Hippocampal formation (tissue), 2 donors: ENCODE measurements at regions not wholly inside any gene's neighbourhood (a gene's known extent, or its start where the extent isn't known, plus 50 kb on each side); places are given as distances from the start of the nearest gene placed in this dataset.

Experiments
- DNase-seq, 2 donors: peaks; one replicate each; lab custom pipeline; 2025; lab: John Stamatoyannopoulos, UW

DNA sequence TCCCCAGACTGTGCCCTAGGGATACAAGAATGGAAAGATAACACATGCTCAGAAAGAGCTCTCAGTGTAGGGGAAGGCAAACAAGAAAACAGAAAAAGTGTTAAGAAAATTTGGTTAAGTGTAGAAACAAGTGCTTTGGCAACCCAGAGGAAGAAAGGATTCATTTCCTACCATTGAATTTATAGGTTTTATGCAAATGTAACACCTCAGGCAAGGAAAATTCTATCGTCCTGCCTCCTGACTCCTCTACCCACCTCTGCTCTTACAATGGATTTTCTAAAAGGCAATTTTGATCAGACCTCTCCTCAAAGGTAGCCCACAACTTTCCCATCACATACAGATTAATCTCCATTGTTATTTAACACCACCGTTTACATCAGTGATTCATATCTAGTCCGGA lies 298.7 kb downstream of the RFC3 start:
- DNase-seq = no peak

DNA sequence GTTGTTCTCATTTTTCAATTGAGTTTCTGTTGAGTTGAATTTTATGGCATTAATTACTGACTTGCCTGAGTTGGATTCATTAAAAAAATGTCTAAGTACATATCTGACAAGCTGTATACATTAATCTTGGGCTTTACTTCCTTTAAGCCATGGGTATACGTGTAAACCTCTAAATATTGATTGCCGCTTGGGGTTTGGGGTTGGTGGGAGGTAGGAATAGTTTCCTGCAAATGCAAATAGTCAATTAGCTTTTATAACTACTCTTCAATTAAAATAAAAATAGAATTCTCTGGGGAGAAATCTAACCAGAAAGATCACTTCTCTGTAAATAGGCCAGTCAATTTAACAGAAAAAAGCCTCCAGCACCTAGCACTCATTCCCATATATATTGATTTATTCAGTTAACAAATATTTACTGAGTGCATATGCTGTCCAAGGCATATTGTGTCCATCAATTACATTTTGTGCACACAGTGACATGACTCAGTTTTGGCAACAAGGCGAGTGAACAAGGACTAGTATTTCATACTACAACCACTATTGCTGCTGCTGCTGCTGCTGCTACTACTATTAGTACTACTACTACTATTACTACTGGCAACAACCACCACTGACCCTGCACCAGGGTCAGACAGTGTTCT lies 306.8 kb downstream of the RFC3 start:
- no peak for DNase-seq

- DNase-seq = no peak
These were observed 309.6 kb downstream of the RFC3 start for GRCh38 chr13:34127523-34127922.

GRCh38 chr13:34128661-34129060 lies 310.7 kb downstream of the RFC3 start:
- DNase-seq = no peak

DNA sequence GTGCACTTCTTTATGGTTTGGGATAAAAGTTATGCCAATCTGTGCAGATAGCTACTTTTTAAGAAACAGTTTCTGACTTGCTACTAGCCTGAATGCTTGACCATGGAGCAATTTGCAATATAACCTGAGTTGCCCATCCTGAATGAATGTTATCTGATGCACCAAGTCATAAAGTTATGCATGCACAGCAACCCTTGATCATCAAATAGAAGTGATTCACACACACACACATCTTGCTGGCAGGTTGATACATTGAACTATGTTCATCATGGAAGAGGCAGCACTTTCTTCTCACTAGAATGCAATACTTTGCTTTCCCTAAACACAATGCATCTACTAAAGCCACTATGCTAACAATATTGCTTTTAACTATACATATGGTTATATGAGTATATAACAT lies 311.5 kb downstream of the RFC3 start:
- DNase-seq = no peak

DNA sequence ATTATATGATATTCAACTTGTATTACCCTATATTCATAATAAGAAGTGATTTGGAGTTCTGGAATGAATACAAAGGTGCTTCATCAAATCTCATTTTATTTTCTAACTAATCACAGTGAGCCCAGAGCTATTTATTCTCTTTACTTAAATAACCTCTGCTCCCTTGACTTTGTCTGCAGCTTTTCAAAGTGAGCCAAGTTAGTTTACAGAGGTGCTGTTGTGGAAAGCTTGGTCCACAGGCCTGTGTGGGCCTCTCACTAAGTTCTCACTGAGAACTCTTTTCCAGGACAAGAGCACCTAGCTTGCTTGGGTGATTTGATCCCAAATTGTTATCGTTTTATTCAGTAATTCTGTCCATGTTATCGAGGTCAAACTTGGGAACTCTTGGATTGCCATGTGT lies 319.3 kb downstream of the RFC3 start:
- DNase-seq = no peak

DNA sequence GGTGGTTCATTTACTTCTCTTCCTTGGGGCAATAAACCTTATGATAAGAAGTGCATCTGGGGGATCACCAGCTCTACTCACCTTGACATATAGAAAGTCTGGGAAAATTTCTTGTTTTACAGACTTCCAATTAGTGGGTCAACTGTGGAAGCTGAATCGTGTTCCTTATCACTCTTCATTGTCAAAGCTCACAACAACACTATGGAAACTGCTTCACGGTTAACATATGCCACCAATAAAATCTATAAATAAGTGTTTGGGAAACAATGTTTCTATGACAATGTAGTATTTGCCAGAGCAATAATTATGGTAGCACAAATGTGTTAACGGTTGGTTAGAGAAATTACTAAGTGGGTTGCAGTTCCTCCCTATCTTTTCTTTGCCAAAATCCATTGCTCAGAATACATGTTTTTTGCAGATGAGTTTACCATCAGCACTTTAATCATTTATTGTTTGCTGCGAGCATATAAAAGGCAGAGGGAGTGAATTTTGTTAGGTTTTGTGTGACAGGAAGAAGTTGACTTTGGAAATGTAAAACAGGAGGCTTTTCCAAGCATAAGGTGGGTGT lies 321.8 kb downstream of the RFC3 start:
- DNase-seq = no peak

GRCh38 chr13:34143637-34144036 lies 325.7 kb downstream of the RFC3 start:
- DNase-seq = no peak

- no peak for DNase-seq
These were observed 326.2 kb downstream of the RFC3 start for GRCh38 chr13:34144142-34144541.

DNA sequence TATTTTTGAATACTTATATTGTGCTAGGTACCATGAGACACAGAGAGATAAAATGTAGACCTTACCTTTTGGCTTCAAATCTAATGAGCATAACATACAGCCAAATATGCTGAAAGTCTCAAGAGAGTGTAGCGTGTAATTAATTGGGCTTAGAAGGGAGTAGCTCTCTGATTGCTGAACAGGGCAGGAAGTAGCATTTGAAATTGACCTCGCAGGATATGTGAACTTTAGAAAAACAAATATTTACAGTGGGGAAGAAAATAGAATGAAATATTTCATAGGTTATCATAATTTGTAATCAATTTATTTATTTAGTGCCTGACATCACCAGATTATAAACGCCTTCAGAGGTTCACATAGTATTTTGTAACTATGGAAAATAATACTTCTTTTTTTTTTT lies 327.1 kb downstream of the RFC3 start:
- no peak for DNase-seq

DNA sequence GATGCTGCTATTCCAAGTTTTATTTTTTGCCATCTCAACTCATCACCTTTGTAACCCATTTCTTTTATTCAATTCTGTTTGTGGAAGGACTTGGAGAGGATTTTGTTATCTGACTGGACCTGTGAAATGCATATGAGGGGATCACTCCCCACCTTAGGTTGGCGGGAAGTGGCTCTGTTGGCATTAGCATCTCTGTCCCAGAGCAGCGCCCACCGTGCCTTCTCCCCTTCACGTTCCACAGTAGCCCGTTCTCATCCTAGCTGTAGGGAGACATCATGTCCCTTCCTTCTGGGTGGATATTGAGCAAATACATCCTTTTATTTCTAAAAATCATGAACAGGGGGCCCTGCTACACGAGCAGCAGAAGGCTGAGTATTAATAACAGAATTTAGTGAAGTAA lies 330.4 kb downstream of the RFC3 start:
- DNase-seq = no peak

- DNase-seq = no peak
These were observed 333.9 kb downstream of the RFC3 start for GRCh38 chr13:34151885-34152284.

- DNase-seq = no peak
These were observed 334.5 kb downstream of the RFC3 start for GRCh38 chr13:34152409-34152808.

DNA sequence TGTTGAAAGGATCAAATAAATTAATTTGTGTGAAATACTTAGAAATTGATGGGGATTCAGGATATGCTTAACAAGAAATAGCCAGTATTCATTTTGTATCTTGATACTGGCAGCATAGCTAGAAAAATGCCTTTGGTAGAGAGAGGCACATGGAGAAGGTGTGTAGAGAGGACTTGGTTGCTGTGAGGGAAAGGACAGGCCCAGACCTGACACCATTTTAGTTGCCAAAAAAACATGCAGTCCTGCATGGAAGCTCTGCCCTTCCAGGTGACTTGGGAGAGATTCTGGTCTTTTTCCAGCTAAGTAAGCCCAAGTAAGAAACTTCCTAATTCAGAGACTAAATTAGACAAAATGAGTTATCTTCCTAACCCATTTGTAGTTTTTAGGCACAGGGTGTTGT lies 335.0 kb downstream of the RFC3 start:
- DNase-seq = no peak

GRCh38 chr13:34153428-34154180 lies 335.7 kb downstream of the RFC3 start:
- no peak for DNase-seq

GRCh38 chr13:34155931-34156607 lies 338.1 kb downstream of the RFC3 start:
- DNase-seq = peak in 1 of 2 donors; percentile 4

GRCh38 chr13:34156841-34157365 lies 339.0 kb downstream of the RFC3 start:
- peak; percentile 5 to 40 for DNase-seq

DNA sequence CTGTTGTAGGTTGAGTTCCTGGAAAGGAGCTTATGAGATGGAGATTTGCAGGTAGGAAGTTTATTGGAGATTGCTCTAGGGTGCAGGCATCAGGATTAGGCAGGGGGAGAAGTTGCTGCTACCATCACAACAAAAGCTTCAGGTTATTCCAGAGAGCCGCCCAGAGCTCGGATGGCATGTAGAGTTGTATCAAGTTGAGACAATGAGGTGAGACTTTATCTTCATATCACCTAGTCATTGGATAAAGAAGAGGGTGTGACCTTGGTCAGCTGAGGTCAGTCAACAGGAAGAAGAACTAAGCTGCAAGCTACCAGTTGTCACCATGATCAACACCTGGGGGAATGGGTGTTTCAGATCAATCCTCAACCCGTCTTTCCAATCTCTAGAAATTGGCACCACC lies 342.0 kb downstream of the RFC3 start:
- no peak for DNase-seq

GRCh38 chr13:34161931-34162543 lies 344.1 kb downstream of the RFC3 start:
- no peak for DNase-seq

DNA sequence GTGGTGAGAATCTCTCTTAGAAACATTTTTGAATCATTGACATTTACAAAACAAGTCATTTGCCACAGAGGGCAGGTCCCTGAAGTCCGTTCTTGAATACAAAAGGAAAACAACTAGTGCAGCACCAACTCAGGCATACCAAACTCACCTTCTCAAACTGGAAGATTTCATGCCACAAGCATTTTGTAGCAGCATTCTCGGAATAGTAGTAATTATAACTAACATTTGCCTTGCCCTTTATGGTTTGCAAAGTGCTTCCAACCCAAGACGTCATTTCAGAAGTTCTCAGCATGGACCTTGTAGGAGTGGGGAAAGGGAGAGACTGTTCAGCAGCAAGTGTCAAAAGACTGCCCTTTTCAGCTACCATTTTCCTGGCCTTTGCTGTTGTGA lies 344.6 kb downstream of the RFC3 start:
- no peak for DNase-seq

GRCh38 chr13:34164582-34164981 lies 346.6 kb downstream of the RFC3 start:
- DNase-seq = no peak

DNA sequence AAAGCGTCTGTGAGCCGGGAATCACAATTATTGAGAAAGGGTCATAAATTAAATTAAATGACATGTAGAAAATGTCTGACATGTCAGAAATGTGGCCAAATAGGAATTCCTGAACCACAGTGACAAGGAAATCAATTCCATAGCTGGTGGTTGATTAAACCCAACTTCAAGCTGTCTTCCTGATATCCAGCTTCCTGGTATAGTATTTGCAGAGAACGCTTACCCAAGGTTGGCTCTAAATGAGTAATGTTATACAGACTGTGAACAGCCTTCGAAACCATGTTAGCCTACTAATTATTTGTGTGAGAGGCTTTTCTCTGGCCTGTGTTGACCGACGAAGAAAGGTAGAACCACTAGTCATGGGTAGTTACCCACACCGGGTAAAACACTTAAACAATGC lies 347.2 kb downstream of the RFC3 start:
- no peak for DNase-seq
